ENCODE measurements at regions not wholly inside any gene's neighbourhood (a gene's known extent, or its start where the extent isn't known, plus 50 kb on each side); places are given as distances from the start of the nearest gene placed in this dataset.

DNA sequence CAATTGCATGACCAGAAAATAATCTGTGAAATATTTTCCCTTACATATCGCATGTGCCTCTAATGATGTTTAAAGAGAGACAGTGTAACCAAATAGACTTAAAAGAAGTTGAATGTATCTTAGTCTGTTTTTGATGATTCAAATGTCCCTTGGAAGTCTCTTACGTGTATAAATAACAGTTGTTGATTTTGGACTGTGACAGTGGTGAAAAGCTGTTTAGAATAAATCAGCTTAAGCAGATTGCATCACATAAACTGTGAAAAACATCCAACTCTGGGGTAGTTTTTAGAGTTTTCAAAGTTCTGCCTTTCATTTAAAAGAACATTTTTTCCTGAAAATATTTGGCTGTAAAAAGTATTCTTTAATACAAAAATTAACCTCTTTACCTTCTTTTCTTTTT is 301.1 kb downstream of the PRR16 start:
- DNase-seq = no peak
- no peaks in the 10 kb centered on the region for H3K27me3 ChIP-seq
- no peaks in the 10 kb centered on the region for H3K36me3 ChIP-seq
- H3K9me3 ChIP-seq = no peaks in the 10 kb centered on the region
- no peak overlapping the region for H3K4me3 ChIP-seq (ENCODE audit: low read depth, low read length)
- TF ChIP-seq, protein P1, sequence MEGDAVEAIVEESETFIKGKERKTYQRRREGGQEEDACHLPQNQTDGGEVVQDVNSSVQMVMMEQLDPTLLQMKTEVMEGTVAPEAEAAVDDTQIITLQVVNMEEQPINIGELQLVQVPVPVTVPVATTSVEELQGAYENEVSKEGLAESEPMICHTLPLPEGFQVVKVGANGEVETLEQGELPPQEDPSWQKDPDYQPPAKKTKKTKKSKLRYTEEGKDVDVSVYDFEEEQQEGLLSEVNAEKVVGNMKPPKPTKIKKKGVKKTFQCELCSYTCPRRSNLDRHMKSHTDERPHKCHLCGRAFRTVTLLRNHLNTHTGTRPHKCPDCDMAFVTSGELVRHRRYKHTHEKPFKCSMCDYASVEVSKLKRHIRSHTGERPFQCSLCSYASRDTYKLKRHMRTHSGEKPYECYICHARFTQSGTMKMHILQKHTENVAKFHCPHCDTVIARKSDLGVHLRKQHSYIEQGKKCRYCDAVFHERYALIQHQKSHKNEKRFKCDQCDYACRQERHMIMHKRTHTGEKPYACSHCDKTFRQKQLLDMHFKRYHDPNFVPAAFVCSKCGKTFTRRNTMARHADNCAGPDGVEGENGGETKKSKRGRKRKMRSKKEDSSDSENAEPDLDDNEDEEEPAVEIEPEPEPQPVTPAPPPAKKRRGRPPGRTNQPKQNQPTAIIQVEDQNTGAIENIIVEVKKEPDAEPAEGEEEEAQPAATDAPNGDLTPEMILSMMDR (IDR thresholded peaks at IDR 0.05; ENCODE audit: low read depth, low read length) = no peak
- no peaks in the 10 kb centered on the region for H3K4me1 ChIP-seq

DNA sequence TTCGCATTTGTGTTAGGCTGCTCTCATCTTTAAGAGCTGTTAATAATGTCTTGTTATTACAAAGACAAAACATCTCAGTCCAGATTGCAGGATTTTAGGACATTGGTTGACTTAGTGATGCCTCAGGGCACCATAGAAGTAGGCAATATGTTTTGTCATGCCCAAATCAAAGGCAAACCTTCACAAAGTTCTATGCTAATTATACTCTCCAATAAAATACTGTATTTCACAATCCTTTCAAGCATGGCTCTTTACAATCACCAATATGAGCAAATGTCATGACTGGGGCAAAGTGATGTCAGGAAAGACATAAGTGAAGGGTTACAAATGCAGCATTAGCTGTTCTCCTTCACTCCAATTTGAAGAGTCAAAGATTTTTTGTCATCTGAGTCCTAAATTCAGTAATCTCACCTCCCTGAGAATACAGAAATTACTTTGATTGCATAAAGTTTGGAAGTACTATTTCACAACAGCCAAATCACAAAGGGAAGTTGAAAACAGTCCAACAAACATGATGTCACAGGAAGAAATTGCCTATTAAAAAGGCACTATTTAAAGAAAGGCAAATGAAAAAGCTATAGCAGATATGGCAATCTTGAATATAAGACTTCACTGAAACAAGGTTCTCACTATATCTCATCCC is 303.2 kb downstream of the PRR16 start:
- DNase-seq = no peak
- H3K27me3 ChIP-seq = no peaks in the 10 kb centered on the region
- H3K4me1 ChIP-seq = no peaks in the 10 kb centered on the region
- H3K36me3 ChIP-seq = no peaks in the 10 kb centered on the region
- no peaks in the 10 kb centered on the region for H3K9me3 ChIP-seq
- TF ChIP-seq, protein P1 (IDR thresholded peaks at IDR 0.05; ENCODE audit: low read depth, low read length) = no peak
- H3K4me3 ChIP-seq (ENCODE audit: low read depth, low read length) = no peak overlapping the region

GRCh38 chr5:120769312-120769872 is 305.3 kb downstream of the PRR16 start:
- TF ChIP-seq, protein P1 (IDR thresholded peaks at IDR 0.05; ENCODE audit: low read depth, low read length) = no peak
- Histone ChIP-seq H3K9me3 (no peaks in the 10 kb centered on the region), H3K4me3 (ENCODE audit: low read depth, low read length) (no peak overlapping the region), H3K36me3 (no peaks in the 10 kb centered on the region), H3K4me1 (no peaks in the 10 kb centered on the region), H3K27me3 (no peaks in the 10 kb centered on the region)
- no peak for DNase-seq

DNA sequence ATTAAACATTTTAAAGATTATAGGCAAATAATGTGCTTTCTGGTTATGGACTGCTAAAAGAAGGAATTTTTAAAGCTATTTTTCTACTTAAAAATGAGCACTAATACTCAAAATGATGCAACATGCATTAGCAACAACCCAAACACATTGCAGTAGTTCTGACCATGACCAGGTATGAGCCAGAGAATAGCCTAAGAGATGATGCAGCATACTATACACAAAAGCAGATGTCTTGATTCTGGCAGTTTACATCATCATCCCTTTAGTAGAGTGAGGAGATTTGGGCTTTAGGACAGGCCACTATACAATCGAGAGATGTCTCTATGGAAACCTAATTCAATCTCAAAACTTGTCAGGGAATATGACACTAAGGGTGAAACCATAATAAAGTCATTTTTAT is 307.1 kb downstream of the PRR16 start:
- H3K36me3 ChIP-seq = no peaks in the 10 kb centered on the region
- H3K4me3 ChIP-seq (ENCODE audit: low read depth, low read length) = no peak overlapping the region
- H3K4me1 ChIP-seq = no peaks in the 10 kb centered on the region
- DNase-seq = no peak
- H3K27me3 ChIP-seq = no peaks in the 10 kb centered on the region
- no peaks in the 10 kb centered on the region for H3K9me3 ChIP-seq
- TF ChIP-seq, protein P1 (IDR thresholded peaks at IDR 0.05; ENCODE audit: low read depth, low read length) = no peak

DNA sequence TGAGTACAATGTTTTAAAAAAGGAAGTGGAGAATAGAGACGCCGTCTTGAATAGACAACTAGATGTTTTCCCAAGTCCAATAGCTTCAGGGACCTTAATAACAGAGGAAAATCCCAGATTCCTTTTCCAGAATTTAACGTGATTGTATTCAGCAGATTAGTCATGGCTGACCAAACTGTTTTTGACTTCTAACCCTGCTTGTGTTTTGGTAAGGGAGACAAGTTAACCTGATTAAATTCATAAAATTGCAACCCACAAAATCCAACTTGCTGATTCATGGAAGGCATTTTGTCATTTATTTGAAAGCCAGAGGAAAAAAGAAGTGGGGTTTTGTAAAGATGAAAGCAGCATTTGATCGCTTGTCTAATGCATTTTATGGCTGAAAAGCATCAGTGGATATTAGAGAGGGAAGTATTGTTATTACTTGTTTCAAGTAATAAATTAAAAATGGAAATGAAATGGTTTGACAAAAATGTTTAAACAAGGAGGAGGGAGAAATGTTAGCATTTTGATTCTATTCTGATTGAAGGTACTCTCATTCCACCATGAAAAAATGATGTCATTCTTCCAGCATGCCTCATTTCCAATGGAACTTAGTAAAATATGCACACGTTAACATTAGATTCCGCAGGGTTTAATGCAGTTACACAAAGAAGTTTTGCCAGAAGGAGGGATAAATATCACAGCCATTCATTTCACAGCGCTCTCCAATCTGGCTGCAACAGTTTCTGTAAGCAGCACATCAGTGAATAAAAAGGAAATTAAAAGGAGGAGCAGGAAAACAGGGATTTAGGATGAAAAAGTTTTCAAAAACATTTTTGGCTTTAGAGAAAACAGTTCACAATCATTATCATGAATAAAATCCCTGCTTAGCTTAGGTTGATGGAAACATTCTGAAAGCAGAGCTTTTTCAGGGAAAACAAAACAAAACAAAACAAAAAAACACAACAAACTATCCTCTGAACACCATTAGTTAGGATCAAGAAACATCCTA is 314.7 kb downstream of the PRR16 start:
- DNase-seq = no peak
- Histone ChIP-seq H3K27me3 (no peaks in the 10 kb centered on the region), H3K4me3 (ENCODE audit: low read depth, low read length) (no peak overlapping the region), H3K9me3 (no peaks in the 10 kb centered on the region), H3K36me3 (no peaks in the 10 kb centered on the region), H3K4me1 (peaks cover 3% of the 10 kb centered on the region; the same call in 1 of the 2 replicates)
- TF ChIP-seq, protein P1 (IDR thresholded peaks at IDR 0.05; ENCODE audit: low read depth, low read length) = no peak
